Vagina (tissue), 2 donors: ENCODE measurements at regions not wholly inside any gene's neighbourhood (a gene's known extent, or its start where the extent isn't known, plus 50 kb on each side); places are given as distances from the start of the nearest gene placed in this dataset.
"Not testable (repeated sequence)": the region's sequence is repeated elsewhere in the genome, so short reads cannot be mapped to it uniquely, and the experiment has no call there.

Experiments
- DNase-seq, 2 donors: peaks; one replicate each; pipeline ENCODE4 v3.0.0-alpha.2; 2017; ENCODE audit errors: extremely low spot score in 2 of 2
- H3K27ac ChIP-seq: fragments of 200-600 bp; sonication (generic); one replicate; pipeline ENCODE4 v1.5.1; 2019
- H3K27me3 ChIP-seq: fragments of 200-600 bp; sonication (generic); one replicate; pipeline ENCODE4 v1.5.1; 2019
- H3K36me3 ChIP-seq, 2 donors: fragments of 200-600 bp; sonication (generic); one replicate each; pipeline ENCODE4 v1.5.1; 2017 to 2019
- H3K4me1 ChIP-seq: fragments of 200-600 bp; sonication (generic); one replicate; pipeline ENCODE4 v1.5.1; 2019
- H3K4me3 ChIP-seq, 2 donors: fragments of 200-600 bp; sonication (generic); 1 replicate in 1 of 2; 2 replicates in 1 of 2; pipeline ENCODE4 v1.5.1; 2016 to 2019
- H3K9me3 ChIP-seq: fragments of 200-600 bp; sonication (generic); one replicate; pipeline ENCODE4 v1.5.1; 2019
- CTCF ChIP-seq, 3 experiments: fragments of 450-650 bp in 2 of 3; fragments of 200-600 bp in 1 of 3; sonication (generic) in 1 of 3; IDR thresholded peaks; one replicate each; pipeline ENCODE4 v1.5.1; 2017 to 2019; ENCODE audit warnings: antibody characterized with exemption in 3 of 3, mild to moderate bottlenecking in 2 of 3, moderate library complexity in 2 of 3
- POLR2A ChIP-seq, 2 donors: fragments of 450-650 bp; IDR thresholded peaks; one replicate each; pipeline ENCODE4 v1.6.1; 2017; ENCODE audit warnings: antibody characterized with exemption in 2 of 2, mild to moderate bottlenecking in 2 of 2, moderate library complexity in 2 of 2
- POLR2AphosphoS5 ChIP-seq, 2 donors: sonication (generic); formaldehyde crosslinking; IDR thresholded peaks; one replicate each; pipeline ENCODE4 v1.9.0; 2017; ENCODE audit warnings: antibody characterized with exemption in 2 of 2, mild to moderate bottlenecking in 2 of 2, low read depth in 1 of 2; ENCODE audit not compliant: insufficient read depth in 1 of 2
- intact Hi-C: fragments of 100-400 bp; cut with DNase I; formaldehyde crosslinking; loops from one replicate; pipeline ENCODE4 v1.15.1; 2023

- intact Hi-C loops, result no loop called here
- Histone ChIP-seq H3K27ac (no peak overlapping the region), H3K4me1 (no peaks in the 10 kb centered on the region), H3K4me3 (no peak overlapping the region), H3K27me3 (no peaks in the 10 kb centered on the region), H3K36me3 (no peaks in the 10 kb centered on the region), H3K9me3 (no peaks in the 10 kb centered on the region)
- TF ChIP-seq POLR2AphosphoS5 (IDR thresholded peaks at IDR 0.05; ENCODE audit: insufficient read depth in 1 of 2, low read depth in 1 of 2), result no peak
- no peak for TF ChIP-seq CTCF (IDR thresholded peaks at IDR 0.05)
- TF ChIP-seq POLR2A (IDR thresholded peaks at IDR 0.05), result no peak
- DNase-seq, result no peak
These were observed 2006.1 kb upstream of the WWC1 start for GRCh38 chr5:166285361-166285760.

- no peak for DNase-seq
- Histone ChIP-seq H3K4me1 (no peaks in the 10 kb centered on the region), H3K27me3 (no peaks in the 10 kb centered on the region), H3K27ac (no peak overlapping the region), H3K9me3 (no peaks in the 10 kb centered on the region), H3K4me3 (no peak overlapping the region), H3K36me3 (no peaks in the 10 kb centered on the region)
- no peak for TF ChIP-seq POLR2A (IDR thresholded peaks at IDR 0.05)
- no peak for TF ChIP-seq CTCF (IDR thresholded peaks at IDR 0.05)
- no peak for TF ChIP-seq POLR2AphosphoS5 (IDR thresholded peaks at IDR 0.05; ENCODE audit: insufficient read depth in 1 of 2, low read depth in 1 of 2)
- intact Hi-C loops, result no loop called here
These were observed 2004.6 kb upstream of the WWC1 start for GRCh38 chr5:166286832-166287231.

GRCh38 chr5:166287866-166288265 lies 2003.6 kb upstream of the WWC1 start:
- no peak overlapping the region for H3K4me3 ChIP-seq
- H3K27me3 ChIP-seq, result no peaks in the 10 kb centered on the region
- no peaks in the 10 kb centered on the region for H3K4me1 ChIP-seq
- TF ChIP-seq POLR2AphosphoS5 (IDR thresholded peaks at IDR 0.05; ENCODE audit: insufficient read depth in 1 of 2, low read depth in 1 of 2) (no peak), CTCF (IDR thresholded peaks at IDR 0.05) (no peak), POLR2A (IDR thresholded peaks at IDR 0.05) (no peak)
- no peak for DNase-seq
- no peaks in the 10 kb centered on the region for H3K9me3 ChIP-seq
- intact Hi-C loops, result no loop called here
- no peaks in the 10 kb centered on the region for H3K36me3 ChIP-seq
- no peak overlapping the region for H3K27ac ChIP-seq

GRCh38 chr5:166291800-166292199 lies 1999.6 kb upstream of the WWC1 start:
- H3K9me3 ChIP-seq, H3K27ac ChIP-seq, H3K4me3 ChIP-seq, H3K36me3 ChIP-seq, DNase-seq, H3K27me3 ChIP-seq, H3K4me1 ChIP-seq, intact Hi-C loops: not testable (repeated sequence)

- no peaks in the 10 kb centered on the region for H3K27me3 ChIP-seq
- TF ChIP-seq POLR2AphosphoS5 (IDR thresholded peaks at IDR 0.05; ENCODE audit: insufficient read depth in 1 of 2, low read depth in 1 of 2) (no peak), CTCF (IDR thresholded peaks at IDR 0.05) (no peak), POLR2A (IDR thresholded peaks at IDR 0.05) (no peak)
- intact Hi-C loops, result no loop called here
- H3K4me1 ChIP-seq, result no peaks in the 10 kb centered on the region
- H3K9me3 ChIP-seq, result no peaks in the 10 kb centered on the region
- no peak overlapping the region for H3K4me3 ChIP-seq
- DNase-seq, result no peak
- H3K36me3 ChIP-seq, result no peaks in the 10 kb centered on the region
- H3K27ac ChIP-seq, result no peak overlapping the region
These were observed 1997.6 kb upstream of the WWC1 start for GRCh38 chr5:166293892-166294291.

GRCh38 chr5:166302166-166302565 lies 1989.3 kb upstream of the WWC1 start:
- H3K27ac ChIP-seq, result no peak overlapping the region
- TF ChIP-seq CTCF (IDR thresholded peaks at IDR 0.05) (no peak), POLR2A (IDR thresholded peaks at IDR 0.05) (no peak), POLR2AphosphoS5 (IDR thresholded peaks at IDR 0.05; ENCODE audit: insufficient read depth in 1 of 2, low read depth in 1 of 2) (no peak)
- no peaks in the 10 kb centered on the region for H3K9me3 ChIP-seq
- intact Hi-C loops, result no loop called here
- H3K27me3 ChIP-seq, result no peaks in the 10 kb centered on the region
- H3K4me1 ChIP-seq, result no peaks in the 10 kb centered on the region
- no peaks in the 10 kb centered on the region for H3K36me3 ChIP-seq
- H3K4me3 ChIP-seq, result no peak overlapping the region
- DNase-seq, result no peak
